ENCODE measurements at regions not wholly inside any gene's neighbourhood (a gene's known extent, or its start where the extent isn't known, plus 50 kb on each side); places are given as distances from the start of the nearest gene placed in this dataset.

GRCh38 chr12:25854991-25855390 is 103.5 kb upstream of the RASSF8 start:
- H3K27ac ChIP-seq, result no peak overlapping the region
- TF ChIP-seq ZFX (IDR thresholded peaks at IDR 0.05; ENCODE audit: borderline replicate concordance), result no peak

- TF ChIP-seq, protein P1, sequence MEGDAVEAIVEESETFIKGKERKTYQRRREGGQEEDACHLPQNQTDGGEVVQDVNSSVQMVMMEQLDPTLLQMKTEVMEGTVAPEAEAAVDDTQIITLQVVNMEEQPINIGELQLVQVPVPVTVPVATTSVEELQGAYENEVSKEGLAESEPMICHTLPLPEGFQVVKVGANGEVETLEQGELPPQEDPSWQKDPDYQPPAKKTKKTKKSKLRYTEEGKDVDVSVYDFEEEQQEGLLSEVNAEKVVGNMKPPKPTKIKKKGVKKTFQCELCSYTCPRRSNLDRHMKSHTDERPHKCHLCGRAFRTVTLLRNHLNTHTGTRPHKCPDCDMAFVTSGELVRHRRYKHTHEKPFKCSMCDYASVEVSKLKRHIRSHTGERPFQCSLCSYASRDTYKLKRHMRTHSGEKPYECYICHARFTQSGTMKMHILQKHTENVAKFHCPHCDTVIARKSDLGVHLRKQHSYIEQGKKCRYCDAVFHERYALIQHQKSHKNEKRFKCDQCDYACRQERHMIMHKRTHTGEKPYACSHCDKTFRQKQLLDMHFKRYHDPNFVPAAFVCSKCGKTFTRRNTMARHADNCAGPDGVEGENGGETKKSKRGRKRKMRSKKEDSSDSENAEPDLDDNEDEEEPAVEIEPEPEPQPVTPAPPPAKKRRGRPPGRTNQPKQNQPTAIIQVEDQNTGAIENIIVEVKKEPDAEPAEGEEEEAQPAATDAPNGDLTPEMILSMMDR (IDR thresholded peaks at IDR 0.05), result no peak
- TF ChIP-seq ZFX (IDR thresholded peaks at IDR 0.05; ENCODE audit: borderline replicate concordance), result no peak
- no peak overlapping the region for H3K27ac ChIP-seq
Observed at GRCh38 chr12:25855716-25856115, 102.8 kb upstream of the RASSF8 start.

GRCh38 chr12:25859976-25860375 is 98.5 kb upstream of the RASSF8 start:
- TF ChIP-seq, protein P1 (IDR thresholded peaks at IDR 0.05), result no peak
- no peak for TF ChIP-seq ZFX (IDR thresholded peaks at IDR 0.05; ENCODE audit: borderline replicate concordance)
- H3K27ac ChIP-seq, result no peak overlapping the region

GRCh38 chr12:25861226-25861625 is 97.3 kb upstream of the RASSF8 start:
- no peak overlapping the region for H3K27ac ChIP-seq
- no peak for TF ChIP-seq ZFX (IDR thresholded peaks at IDR 0.05; ENCODE audit: borderline replicate concordance)
- TF ChIP-seq, protein P1 (IDR thresholded peaks at IDR 0.05), result no peak

- TF ChIP-seq, protein P1 (IDR thresholded peaks at IDR 0.05), result no peak
- no peak for TF ChIP-seq ZFX (IDR thresholded peaks at IDR 0.05; ENCODE audit: borderline replicate concordance)
Observed at GRCh38 chr12:25864306-25865276, 93.9 kb upstream of the RASSF8 start.

DNA sequence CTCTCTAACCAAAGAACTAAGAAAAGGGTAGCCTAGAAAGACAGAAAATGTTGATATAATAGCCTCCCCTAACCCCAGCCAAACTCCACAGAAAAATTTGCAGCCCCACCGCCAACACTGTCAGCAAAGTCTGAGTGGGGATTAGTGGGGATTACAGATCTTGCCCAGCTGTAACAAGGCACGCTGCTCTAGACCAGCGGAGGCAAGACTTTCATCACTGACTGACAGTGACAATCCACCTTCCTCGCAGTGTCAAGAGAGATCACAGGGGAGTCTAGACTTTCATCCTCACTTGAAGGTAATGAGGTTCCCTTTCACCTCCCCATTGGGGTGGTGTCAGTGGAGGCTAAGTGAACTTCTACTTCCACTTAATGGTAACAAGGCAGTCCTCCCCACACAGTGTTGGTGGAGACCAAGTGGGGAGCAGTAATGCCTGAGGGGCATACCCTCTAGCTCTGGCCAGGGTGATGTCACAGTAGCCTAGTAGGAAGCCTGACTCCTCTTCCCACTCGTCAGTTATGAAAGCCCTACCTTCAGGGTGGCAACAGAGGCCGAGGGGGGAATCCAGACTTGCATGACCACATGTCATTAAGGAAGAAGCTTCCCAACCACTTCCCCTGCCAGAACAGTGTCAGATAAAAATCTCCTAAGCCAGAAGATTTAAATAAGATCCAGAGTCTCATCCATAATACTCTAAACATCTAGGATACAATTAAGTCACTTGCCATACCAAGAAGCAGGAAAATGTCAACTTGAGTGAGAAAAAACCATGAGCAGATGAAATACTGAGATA is 91.7 kb upstream of the RASSF8 start:
- H3K27ac ChIP-seq, result no peak overlapping the region

More at GRCh38 chr12:25864306-25865276, 93.9 kb upstream of the RASSF8 start:
- H3K27ac ChIP-seq, result no peak overlapping the region

GRCh38 chr12:25868193-25868592 is 90.3 kb upstream of the RASSF8 start:
- TF ChIP-seq ZFX (IDR thresholded peaks at IDR 0.05; ENCODE audit: borderline replicate concordance), result no peak
- TF ChIP-seq, protein P1 (IDR thresholded peaks at IDR 0.05), result no peak
- H3K27ac ChIP-seq, result no peak overlapping the region

More for the DNA sequence above, 91.7 kb upstream of the RASSF8 start:
- TF ChIP-seq ZFX (IDR thresholded peaks at IDR 0.05; ENCODE audit: borderline replicate concordance), result no peak
- TF ChIP-seq, protein P1 (IDR thresholded peaks at IDR 0.05), result no peak
